ENCODE measurements at regions not wholly inside any gene's neighbourhood (a gene's known extent, or its start where the extent isn't known, plus 50 kb on each side); places are given as distances from the start of the nearest gene placed in this dataset.

DNA sequence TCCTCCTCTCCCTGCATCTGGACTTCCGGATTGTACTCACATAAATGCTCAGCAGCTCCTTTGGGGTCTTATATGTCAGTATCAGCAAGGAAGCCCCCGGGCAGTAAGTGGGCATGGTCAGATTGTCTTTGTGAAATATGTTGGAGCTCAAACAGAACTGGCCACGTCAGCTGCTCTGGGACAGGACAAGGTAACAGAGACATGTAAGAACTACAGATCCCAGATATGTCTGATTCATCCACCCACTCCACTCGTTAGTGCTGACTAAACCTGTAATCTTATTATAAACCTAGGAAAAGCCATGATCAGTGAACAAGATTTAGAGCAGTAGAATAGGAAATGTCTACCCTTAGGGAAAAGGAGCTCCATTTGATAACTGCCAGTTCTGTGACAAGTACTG is 561.8 kb downstream of the CETN3 start:
- H3K4me3 ChIP-seq (ENCODE audit: low read depth, low read length): no peak overlapping the region
- TF ChIP-seq, protein P1, sequence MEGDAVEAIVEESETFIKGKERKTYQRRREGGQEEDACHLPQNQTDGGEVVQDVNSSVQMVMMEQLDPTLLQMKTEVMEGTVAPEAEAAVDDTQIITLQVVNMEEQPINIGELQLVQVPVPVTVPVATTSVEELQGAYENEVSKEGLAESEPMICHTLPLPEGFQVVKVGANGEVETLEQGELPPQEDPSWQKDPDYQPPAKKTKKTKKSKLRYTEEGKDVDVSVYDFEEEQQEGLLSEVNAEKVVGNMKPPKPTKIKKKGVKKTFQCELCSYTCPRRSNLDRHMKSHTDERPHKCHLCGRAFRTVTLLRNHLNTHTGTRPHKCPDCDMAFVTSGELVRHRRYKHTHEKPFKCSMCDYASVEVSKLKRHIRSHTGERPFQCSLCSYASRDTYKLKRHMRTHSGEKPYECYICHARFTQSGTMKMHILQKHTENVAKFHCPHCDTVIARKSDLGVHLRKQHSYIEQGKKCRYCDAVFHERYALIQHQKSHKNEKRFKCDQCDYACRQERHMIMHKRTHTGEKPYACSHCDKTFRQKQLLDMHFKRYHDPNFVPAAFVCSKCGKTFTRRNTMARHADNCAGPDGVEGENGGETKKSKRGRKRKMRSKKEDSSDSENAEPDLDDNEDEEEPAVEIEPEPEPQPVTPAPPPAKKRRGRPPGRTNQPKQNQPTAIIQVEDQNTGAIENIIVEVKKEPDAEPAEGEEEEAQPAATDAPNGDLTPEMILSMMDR (IDR thresholded peaks at IDR 0.05; ENCODE audit: low read depth, low read length): no peak

DNA sequence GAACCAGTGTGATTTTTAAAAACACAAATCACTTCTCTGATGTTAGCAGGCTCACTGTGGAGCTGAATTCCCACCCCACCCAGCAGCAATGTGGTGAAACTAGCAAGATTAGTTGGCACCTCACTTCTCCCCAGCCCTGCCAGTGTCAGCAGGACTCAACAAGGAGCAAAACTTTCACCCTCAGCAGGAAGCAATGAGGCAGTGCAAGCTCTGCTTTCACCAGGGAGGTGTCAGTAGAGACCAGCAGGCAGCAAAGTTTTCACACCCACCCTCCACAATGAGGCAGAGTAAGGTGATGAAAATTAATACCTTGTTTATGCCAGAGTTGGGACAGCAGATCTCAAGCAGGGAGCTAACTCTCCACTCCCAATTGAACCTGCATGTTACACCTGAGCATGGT is 565.0 kb downstream of the CETN3 start:
- TF ChIP-seq, protein P1 (IDR thresholded peaks at IDR 0.05; ENCODE audit: low read depth, low read length): no peak
- H3K4me3 ChIP-seq (ENCODE audit: low read depth, low read length): no peak overlapping the region

DNA sequence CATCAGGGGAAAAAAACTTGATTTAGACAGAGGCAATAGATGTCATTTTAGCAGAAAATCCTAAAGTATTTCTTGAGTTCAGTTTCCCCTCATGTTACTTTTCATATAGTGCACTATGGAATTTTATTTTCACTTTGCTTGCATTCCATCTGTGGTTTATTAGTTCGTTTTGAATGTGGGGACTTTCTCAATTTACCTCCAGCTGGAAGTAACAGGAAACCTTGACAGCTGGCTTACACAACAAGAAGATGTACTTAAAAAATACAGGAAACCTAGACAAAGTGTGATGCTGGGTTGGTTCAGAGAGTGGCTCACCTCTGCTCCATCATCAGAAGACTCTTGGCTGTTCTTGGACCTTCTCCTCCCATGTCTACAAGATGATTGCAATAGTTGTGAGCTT is 567.0 kb downstream of the CETN3 start:
- no peak overlapping the region for H3K4me3 ChIP-seq (ENCODE audit: low read depth, low read length)
- TF ChIP-seq, protein P1 (IDR thresholded peaks at IDR 0.05; ENCODE audit: low read depth, low read length): no peak

DNA sequence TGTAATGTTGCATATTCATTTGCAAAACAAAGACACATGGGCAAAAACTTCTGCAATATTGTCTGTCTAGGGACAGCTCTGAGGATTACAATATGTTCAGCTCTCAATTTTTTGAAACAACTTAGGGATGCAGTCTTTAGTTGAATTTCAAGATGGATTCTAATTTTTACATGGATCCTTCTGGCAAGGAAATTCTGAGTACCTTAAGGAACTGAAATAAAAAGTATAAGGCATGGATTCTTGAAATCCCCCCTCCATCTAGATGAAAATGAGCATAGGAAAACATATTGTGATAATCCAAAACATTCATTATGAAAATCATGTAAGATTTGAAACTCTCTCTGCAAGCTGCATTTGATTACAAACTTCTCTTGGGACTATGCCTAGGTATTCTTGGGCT is 568.6 kb downstream of the CETN3 start:
- TF ChIP-seq, protein P1 (IDR thresholded peaks at IDR 0.05; ENCODE audit: low read depth, low read length): no peak
- no peak overlapping the region for H3K4me3 ChIP-seq (ENCODE audit: low read depth, low read length)

DNA sequence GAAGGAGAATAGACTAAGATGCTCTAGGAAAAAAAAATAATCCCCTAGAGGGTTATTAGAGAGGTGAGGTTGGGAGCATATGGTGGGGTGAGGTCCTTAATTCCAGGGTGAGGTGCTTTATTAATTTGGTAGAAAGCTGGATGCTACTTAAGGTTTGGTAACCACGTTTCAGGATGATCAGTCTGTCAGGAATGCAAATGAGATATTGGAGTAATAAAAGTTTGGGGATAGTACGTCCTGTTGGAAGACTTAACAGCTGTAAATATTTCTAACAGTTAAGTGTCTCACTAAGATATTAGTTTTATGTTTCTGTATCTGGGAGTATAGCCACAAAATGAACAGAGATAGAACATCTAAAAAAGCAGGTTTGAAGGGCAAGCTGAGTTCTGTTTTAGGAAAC is 578.9 kb downstream of the CETN3 start:
- no peak overlapping the region for H3K4me3 ChIP-seq (ENCODE audit: low read depth, low read length)
- TF ChIP-seq, protein P1 (IDR thresholded peaks at IDR 0.05; ENCODE audit: low read depth, low read length): no peak

DNA sequence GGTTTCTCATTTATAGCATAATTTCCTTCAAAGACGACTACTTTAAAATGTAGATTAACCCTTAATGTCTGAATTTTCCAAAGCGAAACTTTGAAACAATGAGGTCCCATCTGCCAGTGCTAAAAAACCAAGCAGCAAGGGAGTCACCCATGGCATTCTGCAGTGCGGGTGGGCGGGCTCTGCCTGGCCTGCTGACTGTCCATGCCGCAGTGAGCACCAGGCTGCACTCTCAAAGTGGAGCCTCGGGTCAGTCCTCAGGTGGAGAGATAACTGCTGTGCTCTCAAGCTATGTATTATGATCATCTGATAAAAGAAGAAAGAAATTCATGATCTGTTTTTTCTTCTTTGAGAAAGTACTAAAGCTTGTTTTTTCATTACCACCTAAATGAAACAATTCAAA is 581.6 kb downstream of the CETN3 start:
- TF ChIP-seq, protein P1 (IDR thresholded peaks at IDR 0.05; ENCODE audit: low read depth, low read length): no peak
- no peak overlapping the region for H3K4me3 ChIP-seq (ENCODE audit: low read depth, low read length)

DNA sequence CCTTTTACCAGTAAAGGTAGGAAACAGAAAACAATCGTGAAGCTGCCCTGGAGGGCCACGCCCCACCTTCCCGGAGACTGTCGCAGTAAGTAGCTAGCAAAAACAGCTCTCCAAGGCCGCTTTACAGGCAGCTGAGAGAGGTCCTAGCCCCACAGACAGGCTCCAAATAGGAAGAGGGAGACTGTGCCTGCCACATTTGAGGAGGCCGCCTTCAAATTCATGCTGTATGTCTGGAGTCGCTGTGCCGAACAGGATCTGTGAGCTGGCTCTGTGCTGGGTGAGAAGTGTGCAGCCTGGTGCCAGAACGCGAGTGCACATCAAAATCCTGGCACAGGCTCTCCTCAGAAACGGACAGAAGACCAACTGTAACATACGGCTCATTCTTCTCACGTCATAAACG is 582.2 kb downstream of the CETN3 start:
- H3K4me3 ChIP-seq (ENCODE audit: low read depth, low read length): no peak overlapping the region
- TF ChIP-seq, protein P1 (IDR thresholded peaks at IDR 0.05; ENCODE audit: low read depth, low read length): no peak

Measured in WI38 (cell line).